ENCODE measurements at regions not wholly inside any gene's neighbourhood (a gene's known extent, or its start where the extent isn't known, plus 50 kb on each side); places are given as distances from the start of the nearest gene placed in this dataset.

- intact Hi-C loops (cut with DNase I), result no loop called here
- no peak for DNase-seq (ENCODE audit: extremely low spot score)
Measured at GRCh38 chr4:20487446-20487845, 212.8 kb upstream of the PACRGL start.

GRCh38 chr4:20487852-20488251, 212.4 kb upstream of the PACRGL start:
- no peak overlapping the region for H3K4me3 ChIP-seq
- no peak for TF ChIP-seq POLR2A (IDR thresholded peaks at IDR 0.05; ENCODE audit: low read depth)
- no peak for TF ChIP-seq POLR2AphosphoS5 (IDR thresholded peaks at IDR 0.05)
- no peak for TF ChIP-seq EP300 (IDR thresholded peaks at IDR 0.05)
- TF ChIP-seq CTCF (IDR thresholded peaks at IDR 0.05), result no peak
- WGBS, result 32% methylated on average over 1 of the region's 1 CpG
- no peaks in the 10 kb centered on the region for H3K9me3 ChIP-seq
- no peak for DNase-seq (ENCODE audit: extremely low spot score)
- peak overlapping the region in 1 of 4 donors; percentile 13 for H3K27ac ChIP-seq (replicated peaks in 1 of 4)
- peaks cover 0 to 6% (median 0%) of the 10 kb centered on the region in 4 donors for H3K36me3 ChIP-seq
- intact Hi-C loops (cut with DNase I), result no loop called here
- no peaks in the 10 kb centered on the region for H3K27me3 ChIP-seq
- H3K4me1 ChIP-seq, result peaks cover 0 to 21% (median 10%) of the 10 kb centered on the region in 4 donors

More at GRCh38 chr4:20487446-20487845, 212.8 kb upstream of the PACRGL start:
- TF ChIP-seq EP300 (IDR thresholded peaks at IDR 0.05) (no peak), POLR2AphosphoS5 (IDR thresholded peaks at IDR 0.05) (no peak), CTCF (IDR thresholded peaks at IDR 0.05) (no peak), POLR2A (IDR thresholded peaks at IDR 0.05; ENCODE audit: low read depth) (no peak)
- Histone ChIP-seq H3K27me3 (no peaks in the 10 kb centered on the region), H3K27ac (replicated peaks in 1 of 4) (no peak overlapping the region), H3K9me3 (no peaks in the 10 kb centered on the region), H3K36me3 (peaks cover 0 to 6% (median 0%) of the 10 kb centered on the region in 4 donors), H3K4me1 (peaks cover 0 to 21% (median 10%) of the 10 kb centered on the region in 4 donors), H3K4me3 (no peak overlapping the region)
- 62% methylated on average over 4 of the region's 4 CpGs for WGBS

- H3K4me3 ChIP-seq, result no peak overlapping the region
- intact Hi-C loops (cut with DNase I), result no loop called here
- TF ChIP-seq CTCF (IDR thresholded peaks at IDR 0.05) (peak in 1 of 3 experiments; percentile 26), POLR2A (IDR thresholded peaks at IDR 0.05; ENCODE audit: low read depth) (no peak)
- DNase-seq (ENCODE audit: extremely low spot score), result no peak
- no peaks in the 10 kb centered on the region for H3K9me3 ChIP-seq
- WGBS, result 33% methylated on average over 3 of the region's 3 CpGs
- H3K36me3 ChIP-seq, result peaks cover 0 to 6% (median 0%) of the 10 kb centered on the region in 4 donors
- H3K4me1 ChIP-seq, result peaks cover 0 to 21% (median 10%) of the 10 kb centered on the region in 4 donors
- no peaks in the 10 kb centered on the region for H3K27me3 ChIP-seq
- peak overlapping the region in 1 of 4 donors; percentile 15 for H3K27ac ChIP-seq (replicated peaks in 1 of 4)
Measured at GRCh38 chr4:20490734-20491133, 209.5 kb upstream of the PACRGL start.

GRCh38 chr4:20493761-20494353, 206.4 kb upstream of the PACRGL start:
- TF ChIP-seq POLR2A (IDR thresholded peaks at IDR 0.05; ENCODE audit: low read depth) (no peak), CTCF (IDR thresholded peaks at IDR 0.05) (no peak), POLR2AphosphoS5 (IDR thresholded peaks at IDR 0.05) (no peak), EP300 (IDR thresholded peaks at IDR 0.05) (no peak)
- intact Hi-C loops (cut with DNase I), result no loop called here
- DNase-seq (ENCODE audit: extremely low spot score), result no peak
- Histone ChIP-seq H3K9me3 (no peaks in the 10 kb centered on the region), H3K36me3 (peaks cover 0 to 14% (median 0%) of the 10 kb centered on the region in 4 donors), H3K27ac (replicated peaks in 1 of 4) (no peak overlapping the region), H3K4me1 (peaks cover 0 to 10% (median 5%) of the 10 kb centered on the region in 4 donors), H3K4me3 (no peak overlapping the region), H3K27me3 (no peaks in the 10 kb centered on the region)
- 91% methylated on average over 1 of the region's 1 CpG for WGBS

- H3K27me3 ChIP-seq, result no peaks in the 10 kb centered on the region
- H3K4me3 ChIP-seq, result no peak overlapping the region
- WGBS, result 97% methylated on average over 1 of the region's 1 CpG
- intact Hi-C loops (cut with DNase I), result no loop called here
- H3K27ac ChIP-seq (replicated peaks in 1 of 4), result no peak overlapping the region
- H3K9me3 ChIP-seq, result no peaks in the 10 kb centered on the region
- peaks cover 0 to under 1% (median 0%) of the 10 kb centered on the region in 4 donors for H3K4me1 ChIP-seq
- TF ChIP-seq POLR2A (IDR thresholded peaks at IDR 0.05; ENCODE audit: low read depth) (no peak), POLR2AphosphoS5 (IDR thresholded peaks at IDR 0.05) (no peak), CTCF (IDR thresholded peaks at IDR 0.05) (no peak), EP300 (IDR thresholded peaks at IDR 0.05) (no peak)
- no peak for DNase-seq (ENCODE audit: extremely low spot score)
- peaks cover 0 to 14% (median 0%) of the 10 kb centered on the region in 4 donors for H3K36me3 ChIP-seq
Measured at GRCh38 chr4:20496068-20496467, 204.2 kb upstream of the PACRGL start.
